ENCODE measurements at regions not wholly inside any gene's neighbourhood (a gene's known extent, or its start where the extent isn't known, plus 50 kb on each side); places are given as distances from the start of the nearest gene placed in this dataset.
"Not testable (repeated sequence)": the region's sequence is repeated elsewhere in the genome, so short reads cannot be mapped to it uniquely, and the experiment has no call there.

DNA sequence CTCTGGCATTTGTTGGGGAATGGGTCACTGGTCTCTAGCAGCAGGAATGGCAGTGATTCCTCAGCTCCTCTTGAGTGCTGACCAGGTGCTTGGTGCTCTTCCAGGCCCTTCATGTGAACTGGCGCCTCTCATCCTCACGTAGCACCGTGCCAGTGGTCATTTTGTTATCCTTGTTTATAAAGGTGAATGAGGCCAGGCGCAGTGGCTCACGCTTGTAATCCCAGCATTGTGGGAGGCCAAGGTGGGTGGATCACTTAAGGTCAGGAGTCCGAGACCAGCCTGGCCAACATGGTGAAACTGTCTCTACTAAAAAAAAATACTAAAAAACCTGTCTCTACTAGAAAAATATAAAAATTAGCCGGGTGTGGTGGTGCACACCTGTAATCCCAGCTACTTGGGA, 301.3 kb downstream of the QKI start:
- DNase-seq (ENCODE audit: low read depth in 1 of 2, low spot score in 1 of 2) = no peak

DNA sequence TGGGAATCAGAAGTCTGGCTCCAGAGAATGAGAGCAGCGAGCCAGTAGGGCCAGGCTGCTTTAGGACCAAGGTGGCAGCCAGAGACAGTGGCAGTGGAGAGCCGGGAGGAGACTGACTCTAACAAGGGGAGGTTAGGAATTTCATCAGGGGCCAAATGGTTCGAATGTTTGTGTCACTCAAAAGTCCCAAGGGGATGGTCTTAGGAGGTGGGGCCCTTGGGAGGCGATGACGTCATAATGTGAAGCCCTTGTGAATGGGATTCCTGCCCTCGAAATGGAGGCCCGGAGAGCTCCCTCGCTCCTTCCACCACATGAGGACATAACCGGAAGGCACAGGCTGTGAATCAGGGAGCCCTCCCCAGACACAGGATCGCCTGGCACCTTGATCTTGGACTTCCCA, 299.7 kb downstream of the QKI start:
- DNase-seq (ENCODE audit: low read depth in 1 of 2, low spot score in 1 of 2) = no peak

DNA sequence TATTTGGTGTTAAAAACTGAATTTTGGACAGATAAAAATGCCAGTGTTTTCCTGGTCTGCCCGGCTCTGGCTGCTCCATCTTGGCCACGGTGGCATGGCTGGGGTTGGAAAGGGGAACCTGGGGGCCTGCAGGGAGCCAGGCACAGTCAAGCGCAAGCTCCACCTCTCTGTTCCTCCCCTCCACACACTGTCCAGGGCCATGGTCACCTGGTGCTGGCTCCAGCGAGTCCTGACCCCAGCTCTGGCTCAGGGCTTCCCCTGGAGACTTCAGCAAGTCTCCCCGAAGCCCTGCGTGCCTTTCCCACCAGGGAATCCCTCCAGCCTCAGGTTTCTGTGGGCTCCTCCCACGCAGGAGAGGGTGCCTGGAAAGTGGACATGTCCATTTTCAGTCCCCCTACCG, 298.5 kb downstream of the QKI start:
- no peak for DNase-seq (ENCODE audit: low read depth in 1 of 2, low spot score in 1 of 2)

DNA sequence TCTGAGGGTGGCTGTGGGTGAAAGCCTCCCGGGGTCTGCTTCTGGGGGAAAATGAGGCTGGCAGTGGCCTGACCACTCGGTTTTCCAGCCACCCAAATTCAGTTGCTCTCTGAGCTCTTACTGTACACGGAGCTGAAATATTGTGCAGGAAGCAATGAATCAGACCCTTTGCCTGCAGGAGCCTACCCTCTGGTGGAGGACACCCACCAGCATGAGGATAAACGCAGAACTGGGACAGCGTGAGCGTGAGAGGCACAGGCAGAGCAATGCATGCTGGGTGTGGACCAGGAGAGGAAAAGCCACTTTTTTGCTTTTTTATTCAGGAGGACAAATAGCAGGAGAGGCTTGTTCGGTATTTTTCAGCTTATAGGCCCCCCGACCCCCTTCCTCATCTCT, 298.0 kb downstream of the QKI start:
- no peak for DNase-seq (ENCODE audit: low read depth in 1 of 2, low spot score in 1 of 2)

DNA sequence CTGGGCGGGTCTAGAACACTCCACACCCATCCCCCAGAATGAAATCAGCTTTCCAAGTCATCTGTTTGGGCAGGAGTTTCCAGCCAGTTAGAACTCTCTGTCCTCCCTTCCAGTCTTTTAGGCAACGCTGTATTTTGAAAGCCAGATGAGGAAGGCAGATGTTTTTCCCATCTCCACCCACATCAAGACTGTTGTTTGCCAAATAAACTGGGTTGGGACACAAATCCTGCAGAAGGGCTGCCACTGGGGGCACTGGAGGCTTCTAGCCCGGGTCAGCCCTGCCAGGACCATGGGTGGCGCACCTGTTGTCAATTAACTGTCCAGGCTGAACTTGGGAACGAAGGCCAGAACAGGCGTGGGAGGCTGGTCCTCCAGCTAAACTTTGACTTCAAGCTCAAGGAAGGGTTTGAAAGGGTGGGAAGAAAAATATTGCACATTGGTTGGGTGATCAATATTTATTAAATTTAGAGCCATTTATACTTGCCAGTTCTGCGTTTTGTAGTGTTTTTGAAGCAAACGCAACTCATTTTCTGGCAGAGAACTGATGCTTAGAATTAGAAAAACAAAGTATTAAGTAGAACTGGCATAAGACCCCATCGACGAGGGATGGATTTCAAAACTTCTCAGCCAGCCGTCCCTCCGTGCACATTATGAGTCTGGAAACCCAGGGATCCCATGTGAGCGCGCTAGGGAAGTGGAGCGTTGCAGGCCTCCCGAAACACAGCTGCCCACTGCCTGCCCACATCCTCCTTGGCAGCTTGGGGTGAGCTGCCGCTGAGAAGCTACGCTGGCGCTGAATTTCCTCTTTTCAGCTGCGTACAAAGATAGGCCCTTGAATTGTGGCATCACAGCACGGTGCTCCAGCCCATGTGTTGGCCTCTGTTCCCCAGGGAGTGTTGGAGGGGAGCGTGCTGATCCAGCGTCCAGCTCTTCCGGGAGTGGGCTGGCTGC, 297.4 kb downstream of the QKI start:
- no peak for DNase-seq (ENCODE audit: low read depth in 1 of 2, low spot score in 1 of 2)

DNA sequence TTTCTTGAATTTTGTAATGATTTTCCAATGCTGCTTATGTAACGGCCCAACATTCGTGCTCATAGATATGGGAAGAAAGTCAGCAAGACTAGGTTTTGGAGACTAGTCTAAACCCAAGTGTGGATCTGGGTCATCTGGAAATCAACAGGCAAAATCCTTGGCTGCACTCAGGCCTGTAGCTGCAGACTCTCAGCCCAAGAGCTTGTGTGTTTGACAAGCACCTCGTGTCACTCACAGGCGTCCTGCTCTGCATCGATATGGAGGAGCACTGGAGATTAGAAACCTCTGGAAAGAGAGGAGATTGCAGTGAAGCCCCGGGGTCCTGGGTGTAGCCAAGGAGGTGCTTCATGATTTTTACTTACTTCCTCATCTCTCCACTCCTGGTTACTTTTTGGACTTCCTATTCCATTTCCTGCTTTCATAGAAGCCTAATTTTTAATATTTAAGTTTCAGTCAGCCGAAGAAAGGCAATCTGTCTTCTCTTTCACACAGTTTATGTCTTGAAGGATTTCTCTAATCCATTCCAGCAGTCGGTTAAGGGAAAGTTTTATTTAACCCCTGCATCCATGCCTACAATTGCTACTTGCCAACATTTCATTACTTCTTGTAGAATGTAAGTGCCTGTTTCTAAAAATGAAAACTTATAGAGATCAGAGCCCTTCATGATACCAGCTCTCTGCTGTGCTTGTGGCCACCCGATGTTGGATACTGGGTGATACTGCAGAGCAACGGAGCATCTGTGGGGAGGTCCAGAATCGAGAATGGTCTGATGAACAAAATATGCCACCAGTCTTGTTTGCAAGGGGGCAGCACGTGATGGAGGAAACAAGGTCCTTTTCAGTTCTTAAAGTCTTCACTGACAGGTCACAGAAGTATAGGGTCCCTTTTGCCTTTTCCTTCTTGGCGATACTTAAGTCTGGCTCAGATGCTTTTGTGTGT, 296.3 kb downstream of the QKI start:
- DNase-seq (ENCODE audit: low read depth in 1 of 2, low spot score in 1 of 2) = no peak

DNA sequence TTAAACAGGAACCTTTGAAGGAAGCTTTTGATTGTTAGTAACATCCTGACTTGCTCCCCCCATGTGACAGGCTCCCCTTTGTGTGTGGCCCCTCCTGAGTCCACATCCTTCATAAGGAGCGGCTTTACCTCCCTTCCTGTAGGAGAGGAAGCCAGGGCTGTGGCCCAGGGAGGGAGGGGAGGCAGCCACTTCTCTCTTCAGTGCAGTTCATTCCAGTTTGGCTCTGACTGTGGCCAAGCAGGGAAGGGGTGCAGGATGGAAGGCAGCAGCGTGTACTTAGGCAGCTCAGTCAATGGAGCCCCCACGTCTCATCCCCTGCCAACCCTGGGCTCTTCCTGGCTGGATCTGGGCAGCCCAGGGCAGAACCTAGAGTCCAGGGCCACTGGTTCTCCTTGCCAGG, 295.2 kb downstream of the QKI start:
- DNase-seq (ENCODE audit: low read depth in 1 of 2, low spot score in 1 of 2) = no peak

DNA sequence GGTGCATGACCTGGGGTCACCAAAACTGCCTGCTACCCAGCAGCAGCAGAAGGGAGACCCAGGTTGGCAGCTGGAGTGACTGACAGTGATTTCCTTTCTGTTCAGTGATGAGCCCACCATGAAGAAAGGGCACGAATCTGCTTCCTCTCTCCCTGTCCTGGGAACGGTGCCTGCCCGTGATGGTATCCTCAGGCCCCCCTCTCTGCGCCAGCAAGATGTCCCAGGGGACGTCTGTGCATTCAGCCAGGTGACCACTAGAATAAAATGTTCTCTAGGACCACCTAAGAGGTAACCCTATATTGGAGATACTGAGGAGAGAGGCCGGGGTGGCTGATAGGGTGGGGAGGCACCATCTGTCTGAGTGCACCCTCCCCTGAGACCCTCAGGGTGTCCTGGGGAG, 294.7 kb downstream of the QKI start:
- no peak for DNase-seq (ENCODE audit: low read depth in 1 of 2, low spot score in 1 of 2)

DNA sequence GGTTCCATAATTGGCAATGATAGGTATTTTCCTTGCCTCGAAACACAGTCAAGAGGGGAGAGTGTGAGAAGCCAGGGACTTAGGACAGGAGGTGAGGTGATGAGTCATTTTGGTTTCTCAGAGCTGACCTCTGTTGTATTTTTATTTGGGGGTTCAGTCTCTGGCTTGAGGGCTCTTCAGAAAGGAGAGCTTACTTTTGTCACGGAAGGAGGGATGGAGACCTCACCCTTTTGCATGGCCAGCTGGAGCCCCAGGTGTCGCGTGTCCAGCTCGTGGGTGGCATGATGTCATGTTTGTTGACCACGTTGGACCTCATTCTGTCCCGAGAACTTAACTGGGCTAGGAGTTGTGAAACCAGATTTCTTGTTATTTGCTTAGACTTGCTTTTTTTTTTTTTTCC, 293.9 kb downstream of the QKI start:
- no peak for DNase-seq (ENCODE audit: low read depth in 1 of 2, low spot score in 1 of 2)

DNA sequence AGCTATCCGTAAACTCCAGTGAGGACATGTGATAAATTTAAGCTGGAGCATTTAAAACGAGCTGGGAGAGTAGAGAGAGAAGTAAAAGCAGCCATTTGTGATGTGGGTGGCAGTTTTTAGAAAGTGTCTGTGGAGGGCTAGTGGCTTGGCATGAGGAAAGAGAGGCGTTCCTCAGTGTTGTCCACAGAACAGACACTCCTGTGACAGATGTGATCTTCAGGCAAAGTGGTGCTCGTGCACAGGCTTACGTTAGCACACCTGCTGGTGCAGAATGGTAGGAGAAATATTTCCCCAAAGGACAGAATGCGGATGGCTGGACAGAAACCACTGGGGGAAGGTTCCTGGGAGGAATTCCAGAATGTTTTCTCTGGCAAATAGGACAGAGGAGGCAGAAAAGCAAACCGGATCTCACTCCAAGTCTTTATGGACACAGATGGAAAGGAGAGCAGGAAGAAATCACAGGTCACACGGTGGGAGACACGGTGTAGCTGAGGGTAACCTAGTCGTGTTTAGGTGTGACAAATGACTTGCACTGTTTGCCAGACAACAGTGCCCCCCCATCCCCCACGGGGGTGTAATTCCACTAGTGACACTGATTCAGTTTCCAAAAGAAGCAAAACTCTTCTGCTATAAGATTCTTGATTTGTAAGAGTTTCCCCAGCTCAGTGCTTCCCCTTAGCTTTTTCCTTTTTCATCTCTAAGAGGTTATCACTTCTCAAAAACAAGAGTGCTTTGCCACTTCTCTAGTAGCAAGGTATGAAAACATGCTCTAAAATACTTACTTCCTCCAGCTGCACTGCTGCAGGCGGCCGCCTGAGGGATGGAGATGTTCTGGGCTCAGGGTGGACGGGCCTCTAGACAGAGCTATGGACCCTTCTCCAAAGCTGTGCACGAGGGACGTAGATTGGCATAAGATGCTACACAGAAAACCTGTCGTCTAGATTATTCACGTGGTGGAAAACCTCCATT, 293.2 kb downstream of the QKI start:
- no peak for DNase-seq (ENCODE audit: low read depth in 1 of 2, low spot score in 1 of 2)

DNA sequence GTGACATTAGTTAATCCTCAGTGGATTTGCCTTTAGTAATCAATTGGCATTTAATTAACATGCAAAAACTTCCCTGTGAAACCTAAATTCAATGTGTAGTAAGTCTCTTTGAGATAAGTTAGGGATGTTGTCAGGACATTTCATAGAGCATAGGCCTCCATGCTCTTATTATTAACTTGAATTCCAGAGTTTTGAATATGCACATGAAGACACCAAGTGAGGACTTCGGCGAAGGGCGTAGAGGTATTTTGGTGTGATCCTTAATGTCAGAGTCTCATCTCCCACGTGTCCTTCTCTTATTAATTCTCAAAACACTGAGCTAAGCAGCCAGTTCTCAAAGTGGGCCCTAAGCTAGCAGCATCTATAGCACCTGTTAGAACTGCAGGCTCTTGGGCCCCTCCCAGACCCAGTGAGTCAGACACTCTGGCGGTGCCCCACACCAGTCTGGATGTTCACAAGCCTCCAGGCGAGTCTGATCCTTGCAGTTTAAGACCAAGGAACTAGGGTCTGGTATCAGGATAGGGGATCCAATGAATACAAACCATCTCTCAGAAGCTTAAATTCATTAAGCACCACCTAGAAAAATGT, 292.1 kb downstream of the QKI start:
- no peak for DNase-seq (ENCODE audit: low read depth in 1 of 2, low spot score in 1 of 2)

DNA sequence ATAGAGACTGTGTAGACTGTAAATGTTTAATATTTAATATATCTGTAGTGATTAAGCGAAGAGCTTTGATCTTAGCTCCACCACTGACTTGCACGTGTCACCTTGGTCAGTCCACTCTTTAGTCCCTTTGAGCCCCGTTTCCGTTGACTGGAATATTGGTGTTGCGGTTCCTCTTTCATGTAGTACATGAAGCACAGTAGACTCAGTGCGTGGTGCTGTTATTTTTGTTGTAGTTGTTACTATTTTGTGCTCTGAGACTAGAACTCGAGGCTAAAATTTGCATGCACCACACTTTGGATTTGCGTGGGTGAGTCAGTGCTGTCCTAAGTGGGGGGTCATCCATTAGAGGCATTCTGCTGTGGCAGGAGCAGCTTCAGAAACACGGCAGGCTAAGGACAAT, 291.4 kb downstream of the QKI start:
- no peak for DNase-seq (ENCODE audit: low read depth in 1 of 2, low spot score in 1 of 2)

DNA sequence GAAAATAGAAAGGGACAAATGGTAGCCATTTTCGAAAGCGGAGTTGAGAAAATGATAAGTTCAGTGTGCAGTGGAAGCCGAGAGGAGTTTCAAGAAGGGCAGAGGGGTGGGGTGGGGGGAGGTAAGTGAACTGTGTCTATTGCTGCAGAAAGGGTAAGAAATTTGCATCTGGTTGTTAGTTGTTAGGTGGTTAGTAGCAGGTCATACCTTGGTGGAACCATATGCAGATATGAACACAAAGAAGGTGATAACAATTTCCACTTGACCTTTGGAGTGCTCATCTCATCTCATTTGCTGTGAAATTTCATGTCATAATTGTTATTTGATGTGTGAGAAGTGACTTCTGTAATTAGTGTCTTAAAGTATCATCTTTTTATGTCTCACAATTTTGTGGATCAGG, 288.2 kb downstream of the QKI start:
- DNase-seq (ENCODE audit: low read depth in 1 of 2, low spot score in 1 of 2) = no peak

DNA sequence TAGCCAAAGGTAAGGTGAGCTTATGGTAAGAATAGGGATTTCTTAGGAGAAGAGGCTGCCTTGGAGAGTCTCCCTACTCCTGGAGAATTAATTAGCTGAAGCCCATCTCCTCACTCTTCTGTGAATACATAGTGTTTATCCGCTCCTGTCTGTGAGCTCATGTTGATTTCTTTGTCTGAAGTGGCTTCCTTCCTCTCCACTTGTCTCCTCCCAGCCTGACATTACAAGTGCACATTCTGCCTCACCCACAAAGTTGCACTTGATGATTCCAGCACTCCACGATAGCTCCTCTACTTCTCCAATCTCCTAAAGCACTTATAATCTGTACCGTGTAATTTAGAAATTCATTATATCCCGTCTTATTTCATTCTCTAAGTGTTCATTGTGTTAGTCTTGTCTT, 287.2 kb downstream of the QKI start:
- DNase-seq (ENCODE audit: low read depth in 1 of 2, low spot score in 1 of 2) = no peak

DNA sequence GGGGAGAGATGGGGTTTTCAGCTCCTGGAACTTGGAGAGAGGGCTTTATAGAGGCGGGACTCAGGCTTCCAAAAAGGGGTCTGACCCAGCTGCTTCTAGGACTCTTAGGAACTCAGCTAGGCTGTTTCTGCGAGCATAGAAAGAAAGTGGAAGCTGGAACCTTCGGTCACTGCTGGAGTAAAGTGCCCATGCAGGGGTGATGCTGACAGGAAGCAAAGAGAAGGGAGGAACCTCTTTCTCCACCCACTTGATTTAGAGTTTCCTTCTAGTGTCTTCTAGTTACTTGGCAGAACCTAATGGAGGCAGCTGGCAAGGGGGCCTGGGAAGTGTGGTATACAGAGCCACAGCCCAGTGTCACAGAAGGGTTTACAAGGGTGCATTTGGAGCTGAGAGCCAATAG, 283.6 kb downstream of the QKI start:
- no peak for DNase-seq (ENCODE audit: low read depth in 1 of 2, low spot score in 1 of 2)

DNA sequence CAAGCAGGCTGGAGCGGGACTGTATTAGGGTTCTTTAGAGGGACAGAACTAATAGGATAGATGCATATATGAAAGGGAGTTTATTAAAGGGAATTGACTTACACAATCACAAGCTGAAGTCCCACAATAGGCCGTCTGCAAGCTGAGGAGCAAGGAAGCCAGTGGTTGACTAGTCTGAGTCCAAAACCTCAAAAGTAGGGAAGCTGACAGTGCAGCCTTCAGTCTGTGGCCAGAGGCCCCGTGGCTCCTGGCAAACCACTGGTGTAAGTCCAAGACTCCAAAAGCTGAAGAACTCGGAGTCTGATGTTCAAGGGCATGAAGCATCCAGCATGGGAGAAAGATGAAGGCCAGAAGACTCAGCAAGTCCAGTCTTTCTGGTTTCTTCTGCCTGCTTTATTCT, 281.8 kb downstream of the QKI start:
- DNase-seq (ENCODE audit: low read depth in 1 of 2, low spot score in 1 of 2) = not testable (repeated sequence)

DNA sequence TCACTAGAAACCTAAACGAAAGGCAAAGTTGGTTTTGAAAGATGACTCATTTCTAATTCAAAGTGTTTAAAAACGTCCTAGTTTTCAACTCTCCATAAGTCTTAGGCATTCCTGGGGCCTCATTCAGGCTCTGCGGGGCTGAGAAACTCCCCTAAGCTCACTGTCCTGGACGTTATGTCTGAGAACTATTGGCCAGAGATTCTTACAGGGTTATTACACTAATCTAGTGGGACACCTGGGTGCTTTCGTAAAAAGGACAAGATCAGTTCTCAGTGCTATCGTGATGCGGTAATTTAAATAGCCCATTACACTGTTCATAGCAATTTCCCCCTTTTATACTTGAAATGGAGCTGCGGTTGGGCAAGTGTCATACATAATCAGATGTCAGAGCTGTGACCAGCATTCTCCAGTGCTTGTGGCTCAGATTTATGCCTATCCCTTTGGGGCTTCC, 280.9 kb downstream of the QKI start:
- DNase-seq (ENCODE audit: low read depth in 1 of 2, low spot score in 1 of 2) = no peak

DNA sequence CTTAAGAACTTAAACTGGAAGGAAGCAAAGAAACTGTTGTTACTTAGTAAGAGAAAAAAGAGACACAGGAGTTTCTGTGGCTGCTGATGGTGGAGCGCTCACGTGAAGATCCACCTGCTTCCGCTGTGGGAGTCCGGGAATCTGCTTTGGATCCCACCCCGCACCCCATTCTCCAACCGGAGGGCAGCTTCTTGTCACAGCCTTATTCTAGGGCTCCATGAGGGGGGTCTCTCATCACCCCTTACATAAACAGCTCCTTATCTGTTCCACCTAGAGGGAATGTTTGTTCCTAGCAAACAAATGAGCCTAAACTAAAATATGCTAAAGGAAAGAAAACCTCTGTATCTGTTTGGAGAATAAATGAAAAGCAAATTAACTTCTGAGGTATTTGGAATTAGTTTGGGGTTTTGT, 280.5 kb downstream of the QKI start:
- DNase-seq (ENCODE audit: low read depth in 1 of 2, low spot score in 1 of 2) = no peak

DNA sequence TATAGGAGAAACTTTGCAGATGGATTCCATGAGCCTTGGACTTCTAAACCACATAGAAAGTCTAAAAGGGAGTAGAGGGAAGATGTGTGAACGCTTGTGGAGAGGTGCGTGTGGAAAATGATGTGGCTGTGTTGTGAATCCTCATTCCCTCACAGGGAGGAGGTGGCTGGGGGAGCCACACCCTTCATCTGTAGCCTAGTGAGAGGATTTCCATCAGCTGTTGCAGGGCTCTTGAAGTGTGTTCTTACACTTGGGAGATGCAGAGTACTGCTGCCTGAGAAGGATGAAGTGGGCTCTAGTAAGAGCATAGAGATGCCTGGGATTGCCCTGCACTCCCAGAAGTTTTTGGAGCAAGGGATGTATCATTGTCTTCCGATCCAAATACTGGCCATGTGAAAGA, 279.6 kb downstream of the QKI start:
- no peak for DNase-seq (ENCODE audit: low read depth in 1 of 2, low spot score in 1 of 2)

DNA sequence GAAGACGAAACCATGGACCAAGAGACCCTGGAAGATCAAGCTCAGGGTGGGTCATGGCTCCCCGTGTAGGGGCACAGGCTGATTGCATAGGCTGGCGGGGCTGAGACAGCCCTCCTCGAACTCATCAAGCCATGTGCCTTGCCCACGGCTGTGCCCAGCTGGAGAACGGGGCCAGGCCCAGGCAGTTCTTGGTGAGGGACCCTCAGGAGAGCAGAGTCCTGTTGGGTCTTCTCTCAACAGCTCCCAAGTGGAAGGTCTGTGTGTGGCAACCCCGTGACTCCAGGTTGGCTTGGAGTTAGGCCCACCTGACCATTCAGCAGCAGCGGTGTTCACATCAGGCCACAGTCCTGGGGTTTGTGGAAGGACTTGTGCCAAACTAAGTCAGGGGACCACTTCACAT, 276.5 kb downstream of the QKI start:
- no peak for DNase-seq (ENCODE audit: low read depth in 1 of 2, low spot score in 1 of 2)

All from activated CD4-positive, alpha-beta T cell treated with anti-CD3 and anti-CD28 coated beads, Interleukin-2, amount 50 U/mL, for 24 hours (primary cell).